GM12878 (cell line): ENCODE measurements at regions not wholly inside any gene's neighbourhood (a gene's known extent, or its start where the extent isn't known, plus 50 kb on each side); places are given as distances from the start of the nearest gene placed in this dataset.

Experiments used
- ATAC-seq: fragments of 200-7000 bp; cut with Tn5 transposase; 3 replicates; pipeline ENCODE4 v1.9.1; 2020; ENCODE audit warnings: mild to moderate bottlenecking, moderate library complexity
- BruUV-seq: library from RNA; stranded (reverse); fragments of 400-500 nt; replicated peaks from 2 replicates; lab custom pipeline; 2021; lab: Mats Ljungman, UMichigan
- CTCF ChIA-PET: fragments of 300-600 bp; sonication (Branson Sonifier 250); formaldehyde crosslinking; extraction: SDS; loops from one replicate; lab custom pipeline; 2021; ENCODE audit warnings: inconsistent platforms; lab: Yijun Ruan, JAX
- POLR2A ChIA-PET: fragments of 350-600 bp; formaldehyde crosslinking; extraction: SDS; loops from one replicate; lab custom pipeline; 2021; ENCODE audit warnings: inconsistent platforms; lab: Charles Lee
- RAD21 ChIA-PET: fragments of 300-600 bp; sonication (Branson Sonifier 250); formaldehyde crosslinking; loops from one replicate; lab custom pipeline; 2023; ENCODE audit warnings: antibody characterized with exemption; ENCODE audit not compliant: unreplicated experiment; lab: Charles Lee
- SMC1A ChIA-PET: fragments of 300-600 bp; sonication (Branson Sonifier 250); formaldehyde crosslinking; loops from one replicate; lab custom pipeline; 2023; ENCODE audit not compliant: unreplicated experiment, uncharacterized antibody; lab: Charles Lee
- DNase-seq: peaks from one replicate; pipeline ENCODE4 v3.0.0-alpha.2; 2011; ENCODE audit warnings: low read depth, low spot score
- FAIRE-seq: peaks from 3 replicates; lab custom pipeline; 2011; peaks lifted over from hg19 to GRCh38; lab: Jason Lieb, UNC
- H2AFZ ChIP-seq: 2 replicates; pipeline ENCODE4 v1.6.0; 2011; ENCODE audit warnings: low read depth, low read length, control low read depth; ENCODE audit not compliant: control insufficient read depth
- H3K27ac ChIP-seq: 2 replicates; pipeline ENCODE4 v1.5.1; 2011; ENCODE audit warnings: control low read depth; ENCODE audit not compliant: control insufficient read depth, insufficient read depth
- H3K27me3 ChIP-seq, 2 experiments: replicated peaks in 1 of 2; 2 replicates each; pipeline versions ENCODE4 v1.6.0 to v1.6.1; 2011; ENCODE audit warnings: low read length in 1 of 2; ENCODE audit not compliant: control insufficient read depth in 2 of 2, insufficient read depth in 2 of 2
- H3K36me3 ChIP-seq, 2 experiments: 2 replicates each; pipeline ENCODE4 v1.5.1; 2011; ENCODE audit warnings: low read length in 1 of 2; ENCODE audit not compliant: control insufficient read depth in 2 of 2, insufficient read depth in 2 of 2
- H3K4me1 ChIP-seq: 2 replicates; pipeline ENCODE4 v1.6.1; 2011; ENCODE audit warnings: mild to moderate bottlenecking, low read length, moderate library complexity, mixed read lengths; ENCODE audit not compliant: control insufficient read depth, insufficient read depth
- H3K4me2 ChIP-seq: 2 replicates; pipeline ENCODE4 v1.6.0; 2011; ENCODE audit warnings: control low read depth; ENCODE audit not compliant: control insufficient read depth, insufficient read depth
- H3K4me3 ChIP-seq: fragments of 200-600 bp; sonication (generic); 2 replicates; pipeline ENCODE4 v1.5.1; 2016
- H3K79me2 ChIP-seq: 2 replicates; pipeline ENCODE4 v1.6.0; 2011; ENCODE audit warnings: low read length; ENCODE audit not compliant: control insufficient read depth, insufficient read depth
- H3K9ac ChIP-seq: 2 replicates; pipeline ENCODE4 v1.8.0; 2011; ENCODE audit warnings: low read length, control low read depth, mixed read lengths; ENCODE audit not compliant: control insufficient read depth, insufficient read depth
- H3K9me3 ChIP-seq: replicated peaks from 3 replicates; pipeline ENCODE4 v1.5.1; 2011; ENCODE audit warnings: mild to moderate bottlenecking, low read length; ENCODE audit not compliant: control insufficient read depth, insufficient read depth
- H4K20me1 ChIP-seq: 2 replicates; pipeline ENCODE4 v1.6.0; 2011; ENCODE audit not compliant: control insufficient read depth, insufficient read depth
- CUX1 ChIP-seq: IDR thresholded peaks from 2 replicates; pipeline ENCODE4 v1.6.1; 2012; ENCODE audit warnings: improper control_type of control experiment, low read depth, low read length; ENCODE audit not compliant: insufficient replicate concordance
- EZH2 ChIP-seq: IDR thresholded peaks from 2 replicates; pipeline ENCODE4 v1.6.1; 2012; ENCODE audit warnings: low read depth, mild to moderate bottlenecking, control low read depth, inconsistent platforms, low read length, borderline replicate concordance; ENCODE audit not compliant: control insufficient read depth
- HDGF ChIP-seq: fragments of 450-650 bp; IDR thresholded peaks from 2 replicates; pipeline ENCODE4 v1.6.1; 2016; ENCODE audit warnings: antibody characterized with exemption
- KLF5 ChIP-seq: fragments of 450-650 bp; IDR thresholded peaks from 2 replicates; pipeline ENCODE4 v1.6.1; 2014; ENCODE audit warnings: mild to moderate bottlenecking; ENCODE audit not compliant: partially characterized antibody
- RFX5 ChIP-seq: IDR thresholded peaks from 2 replicates; pipeline ENCODE4 v1.6.1; 2011; ENCODE audit warnings: low read depth, low read length, improper control_type of control experiment
- SKIL ChIP-seq: fragments of 450-650 bp; IDR thresholded peaks from 2 replicates; pipeline ENCODE4 v1.6.1; 2017; ENCODE audit warnings: mild to moderate bottlenecking, low read depth, inconsistent platforms; ENCODE audit not compliant: poor library complexity, severe bottlenecking
- SMARCA5 ChIP-seq: fragments of 450-650 bp; IDR thresholded peaks from 2 replicates; pipeline ENCODE4 v1.6.1; 2017; ENCODE audit warnings: mild to moderate bottlenecking
- SP1 ChIP-seq: IDR thresholded peaks from one replicate; pipeline ENCODE4 v1.6.1; 2011; ENCODE audit warnings: low read depth, low read length
- SREBF2 ChIP-seq: IDR thresholded peaks from 2 replicates; pipeline ENCODE4 v1.6.1; 2012; ENCODE audit warnings: mild to moderate bottlenecking, low read length
- YY1 ChIP-seq: IDR thresholded peaks from 2 replicates; pipeline ENCODE4 v1.6.1; 2011; ENCODE audit warnings: low read depth, mild to moderate bottlenecking, low read length
- ZBED1 ChIP-seq: IDR thresholded peaks from 2 replicates; pipeline ENCODE4 v1.6.1; 2016; ENCODE audit warnings: borderline replicate concordance
- ZBTB33 ChIP-seq: fragments of 450-650 bp; IDR thresholded peaks from 2 replicates; pipeline ENCODE4 v1.6.1; 2017; ENCODE audit warnings: mild to moderate bottlenecking
- ZSCAN29 ChIP-seq: fragments of 450-650 bp; IDR thresholded peaks from 2 replicates; pipeline ENCODE4 v1.6.1; 2017; ENCODE audit warnings: mild to moderate bottlenecking, moderate library complexity
- WGBS: methylation state at CpG from one replicate; pipeline ENCODE4 v1.1.6; 2016; ENCODE audit warnings: low lambda C conversion rate; ENCODE audit not compliant: insufficient replicate concordance, insufficient coverage; ENCODE audit errors: missing lambda C conversion rate; 5-methylcytosine and 5-hydroxymethylcytosine counted together
- in situ Hi-C: fragments of 300-500 bp; cut with MboI; formaldehyde crosslinking; loops from 9 replicates; pipeline ENCODE4 v1.14.3; 2018; ENCODE audit warnings: mixed read lengths
- intact Hi-C: fragments of 100-400 bp; cut with micrococcal nuclease; formaldehyde crosslinking; loops from one replicate; pipeline ENCODE4 v1.14.2; 2022; ENCODE audit not compliant: unreplicated experiment
- TF ChIP-seq, protein P1 (sequence below): fragments of 450-650 bp; IDR thresholded peaks from 2 replicates; pipeline ENCODE4 v1.6.1; 2017; ENCODE audit warnings: borderline replicate concordance

- TF ChIP-seq ZBTB33 (no peak), SKIL (no peak), EZH2 (no peak), ZBED1 (no peak), ZSCAN29 (no peak), SREBF2 (no peak)
Observed at GRCh38 chr14:83993545-83993944, 1536.4 kb upstream of the FLRT2 start (continued).

- intact Hi-C loops: no loop called here
- Histone ChIP-seq H3K79me2 (no peaks in the 10 kb centered on the region), H3K9ac (no peak overlapping the region), H4K20me1 (no peaks in the 10 kb centered on the region), H3K4me2 (no peak overlapping the region), H3K36me3 (no peaks in the 10 kb centered on the region), H3K4me3 (no peak overlapping the region), H3K27ac (no peak overlapping the region), H3K27me3 (no peaks in the 10 kb centered on the region), H3K4me1 (no peaks in the 10 kb centered on the region), H3K9me3 (no peaks in the 10 kb centered on the region), H2AFZ (no peak overlapping the region)
- ChIA-PET POLR2A (no interaction called here), CTCF (no interaction called here), SMC1A (interaction anchor here (1.1 to 1.3 kb wide), 2 partner anchors 9 to 118 kb away, joined by 3 to 4 read pairs; no protein-coding TSS in a partner anchor), RAD21 (no interaction called here)
- in situ Hi-C loops: no loop called here
- DNase-seq (no peak), FAIRE-seq (no peak), ATAC-seq (no peak)
- no TSS peak for BruUV-seq
- 58% methylated on average over 2 of the region's 2 CpGs for WGBS
- TF ChIP-seq KLF5 (no peak), RFX5 (no peak), YY1 (no peak), HDGF (no peak), SMARCA5 (no peak), EZH2 (no peak), SP1 (no peak), CUX1 (no peak)
- TF ChIP-seq, protein P1, sequence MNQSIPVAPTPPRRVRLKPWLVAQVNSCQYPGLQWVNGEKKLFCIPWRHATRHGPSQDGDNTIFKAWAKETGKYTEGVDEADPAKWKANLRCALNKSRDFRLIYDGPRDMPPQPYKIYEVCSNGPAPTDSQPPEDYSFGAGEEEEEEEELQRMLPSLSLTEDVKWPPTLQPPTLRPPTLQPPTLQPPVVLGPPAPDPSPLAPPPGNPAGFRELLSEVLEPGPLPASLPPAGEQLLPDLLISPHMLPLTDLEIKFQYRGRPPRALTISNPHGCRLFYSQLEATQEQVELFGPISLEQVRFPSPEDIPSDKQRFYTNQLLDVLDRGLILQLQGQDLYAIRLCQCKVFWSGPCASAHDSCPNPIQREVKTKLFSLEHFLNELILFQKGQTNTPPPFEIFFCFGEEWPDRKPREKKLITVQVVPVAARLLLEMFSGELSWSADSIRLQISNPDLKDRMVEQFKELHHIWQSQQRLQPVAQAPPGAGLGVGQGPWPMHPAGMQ: no peak
Observed at GRCh38 chr14:83994020-83994419, 1535.9 kb upstream of the FLRT2 start.
